ENCODE measurements at regions not wholly inside any gene's neighbourhood (a gene's known extent, or its start where the extent isn't known, plus 50 kb on each side); places are given as distances from the start of the nearest gene placed in this dataset.
A peak's percentile ranks its signal among the peaks of the same experiment; 100 is the strongest.

DNA sequence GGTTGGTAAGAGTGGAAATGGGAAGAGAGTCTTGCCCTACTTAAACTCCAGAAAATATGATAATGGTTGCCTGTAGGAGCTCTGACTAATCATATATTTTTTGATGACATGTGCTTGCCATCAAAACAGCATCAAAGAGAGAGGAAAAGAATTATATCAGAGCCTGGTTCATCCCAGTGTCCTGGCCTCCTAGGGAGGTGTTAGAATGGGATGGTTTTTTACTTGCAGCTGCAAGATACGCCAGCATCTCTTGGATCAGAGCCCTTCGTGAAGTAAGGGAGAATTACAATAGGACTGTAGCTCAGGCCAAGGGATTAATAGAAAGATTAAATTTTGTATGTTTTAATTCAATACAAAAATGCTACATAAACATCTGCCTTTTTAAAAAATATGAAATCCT is 177.6 kb upstream of the HDAC9 start:
- no peak for DNase-seq

GRCh38 chr7:18320422-18320821 is 175.1 kb upstream of the HDAC9 start:
- no peak for DNase-seq

DNA sequence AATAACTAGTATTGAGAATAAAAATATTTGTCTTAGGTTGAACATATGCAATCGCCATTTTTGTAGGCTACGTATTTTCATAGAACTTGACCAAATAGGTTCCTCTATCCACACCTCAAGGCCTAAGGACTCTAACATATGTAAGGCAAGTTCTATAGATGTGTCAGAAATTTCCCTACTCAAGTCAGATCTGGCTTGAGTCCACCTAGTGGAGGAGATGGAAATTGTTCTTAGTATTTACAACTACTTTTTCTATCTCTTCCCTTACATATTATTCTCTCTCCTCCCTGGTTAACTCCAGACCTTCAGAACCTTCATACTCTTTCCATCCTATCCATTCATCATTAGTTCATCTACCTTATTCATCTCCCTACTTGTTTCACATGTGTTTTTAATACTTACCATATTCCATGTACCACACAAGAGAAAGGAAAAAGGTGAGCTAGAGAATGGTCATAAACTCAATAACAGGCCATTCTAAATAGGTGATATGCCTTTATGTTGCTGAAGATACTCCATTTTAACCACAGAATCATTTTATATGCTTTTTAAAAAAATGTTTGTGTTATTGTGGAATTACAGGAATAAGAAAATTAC is 174.5 kb upstream of the HDAC9 start:
- peak; percentile 43 to 55 for DNase-seq

DNA sequence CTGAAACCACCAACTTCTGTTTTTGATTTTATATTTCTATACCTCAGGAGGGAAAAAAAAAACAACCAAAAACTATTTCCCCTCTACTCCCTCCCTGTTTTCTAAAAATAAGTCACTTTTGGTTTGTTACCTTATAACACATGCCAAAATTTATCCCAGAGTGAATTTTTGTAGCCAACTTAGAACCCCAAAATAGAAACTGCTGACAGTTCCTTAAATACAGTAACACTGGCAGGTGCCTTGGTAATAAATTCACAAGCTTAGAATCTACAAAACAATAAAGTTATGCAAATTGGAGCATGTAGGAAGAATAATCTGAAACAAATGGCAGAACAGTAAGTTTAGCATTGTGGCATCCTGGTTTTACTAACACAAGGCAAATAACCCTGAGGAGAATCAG is 165.0 kb upstream of the HDAC9 start:
- no peak for DNase-seq

DNA sequence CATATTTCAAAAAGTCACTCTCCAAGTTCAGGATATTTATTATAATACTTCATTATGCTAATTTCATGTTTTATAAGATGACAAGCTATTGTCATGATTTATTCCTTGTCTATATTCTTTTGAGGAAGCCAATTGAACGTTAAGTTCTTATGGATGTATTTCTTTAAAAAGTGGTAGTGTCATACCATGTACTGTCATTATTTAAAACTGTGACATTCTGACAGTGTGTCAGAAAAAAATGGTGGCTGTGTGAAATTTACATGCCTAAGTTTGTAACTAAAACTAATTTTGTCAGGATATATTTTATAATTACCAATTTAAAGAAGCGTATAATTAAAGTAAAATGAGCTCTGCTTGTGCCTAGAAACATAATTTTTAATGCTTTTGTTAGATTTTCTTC is 158.9 kb upstream of the HDAC9 start:
- peak in 1 of 2 donors; percentile 54 for DNase-seq

DNA sequence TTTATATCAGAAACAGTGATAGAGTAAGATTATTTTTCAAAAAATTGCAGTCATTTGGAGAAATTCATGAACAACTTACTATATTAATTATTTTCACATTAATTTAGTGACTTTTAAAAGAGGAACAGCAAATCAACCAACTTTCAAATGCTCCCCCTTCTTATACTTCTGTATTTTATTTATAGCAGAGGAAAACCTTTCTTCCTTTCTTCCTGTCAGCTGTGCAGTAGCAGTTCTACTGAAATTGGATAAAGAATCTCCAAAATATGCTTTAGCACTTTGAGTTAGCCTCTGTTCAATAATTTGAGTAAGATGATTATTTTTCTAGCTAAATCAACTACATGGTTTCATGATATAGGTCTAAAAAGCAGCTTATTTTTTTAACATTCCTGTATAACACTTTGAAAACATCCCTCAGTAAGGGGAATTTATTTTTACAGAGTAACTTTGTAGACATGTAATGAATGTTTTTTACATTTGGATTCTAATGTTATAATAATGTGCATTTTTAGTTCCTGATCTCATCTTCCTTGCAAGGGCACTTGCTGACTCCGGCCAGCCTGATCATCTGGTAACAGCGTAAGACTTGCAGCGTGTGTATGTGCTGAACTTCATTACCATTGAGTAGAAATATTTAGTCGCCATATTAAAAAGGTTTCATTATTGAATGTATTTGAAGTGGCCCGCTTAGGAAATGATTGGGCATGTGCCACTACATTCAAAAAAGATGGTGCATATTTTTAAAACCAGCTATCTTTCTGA is 158.3 kb upstream of the HDAC9 start:
- peak; percentile 74 to 83 for DNase-seq

DNA sequence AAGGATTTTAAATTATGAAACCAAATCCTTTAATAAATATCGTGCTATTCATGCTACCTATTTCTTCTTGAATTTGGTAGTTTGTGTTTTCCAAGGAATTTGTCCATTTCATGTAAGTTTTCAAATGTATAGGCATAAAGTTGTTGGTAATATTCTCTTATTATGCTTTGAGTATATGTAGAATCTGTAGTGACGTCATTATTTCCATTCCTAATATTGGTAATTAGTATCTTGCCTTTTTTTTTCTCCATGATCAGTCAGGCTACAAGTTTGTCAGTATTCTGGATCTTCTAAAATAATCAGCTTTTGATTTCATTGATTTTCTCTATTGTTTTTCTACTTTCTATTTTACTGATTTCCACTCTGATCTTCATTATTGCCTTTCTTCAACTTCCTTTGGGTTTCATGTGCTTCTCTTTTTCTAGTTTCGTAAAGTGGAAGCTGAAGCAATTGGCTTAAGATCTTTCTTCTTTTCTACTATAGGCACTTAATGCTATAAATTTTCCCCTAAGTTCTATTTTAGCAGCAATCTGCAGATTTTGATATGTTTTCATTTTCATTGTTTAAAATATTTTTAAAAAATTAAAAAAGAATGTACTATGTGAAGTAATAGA is 156.5 kb upstream of the HDAC9 start:
- DNase-seq, result peak; percentile 17 to 65

- no peak for DNase-seq
Observed at GRCh38 chr7:18341756-18342155, 153.8 kb upstream of the HDAC9 start.

DNA sequence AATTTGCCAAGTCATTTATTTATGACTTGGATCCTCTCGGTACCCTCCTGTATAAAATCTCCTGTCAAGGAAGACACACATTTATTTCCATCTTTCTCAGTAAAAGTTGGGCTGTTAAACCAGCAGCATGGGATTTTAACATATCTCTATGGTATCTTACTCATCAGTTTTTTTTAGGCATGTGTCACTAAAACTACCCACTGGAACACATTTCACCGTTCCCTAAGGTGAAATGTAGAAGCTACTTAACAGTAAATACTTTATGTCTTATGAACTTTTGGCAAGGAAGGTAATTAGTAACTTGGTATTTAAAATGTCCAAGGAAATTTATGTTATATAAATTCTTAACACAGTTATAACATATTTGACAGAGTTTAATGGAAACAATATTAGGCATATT is 152.5 kb upstream of the HDAC9 start:
- DNase-seq, result no peak

- no peak for DNase-seq
Observed at GRCh38 chr7:18344536-18344935, 151.0 kb upstream of the HDAC9 start.

- peak; percentile 38 to 42 for DNase-seq
Observed at GRCh38 chr7:18345641-18346234, 149.8 kb upstream of the HDAC9 start.

DNA sequence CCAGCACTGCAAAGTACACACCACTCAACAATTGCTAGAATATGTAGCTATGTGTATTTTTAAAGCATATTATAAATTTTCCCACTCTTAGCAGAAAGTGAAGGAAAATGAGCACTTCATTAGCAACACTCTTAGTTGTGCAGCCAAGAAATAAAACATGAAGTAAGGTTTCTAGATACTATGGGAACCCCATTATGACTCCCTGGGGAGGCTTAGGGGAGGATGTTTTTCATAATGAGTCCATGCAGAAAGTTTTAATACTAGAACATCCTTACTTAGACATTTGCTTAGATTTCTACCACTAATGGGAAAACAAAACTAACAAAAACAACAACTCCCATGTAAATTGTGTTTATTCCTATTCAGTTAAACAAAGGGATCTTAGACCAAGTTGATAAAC is 148.4 kb upstream of the HDAC9 start:
- DNase-seq, result no peak

GRCh38 chr7:18350678-18351077 is 144.9 kb upstream of the HDAC9 start:
- no peak for DNase-seq

DNA sequence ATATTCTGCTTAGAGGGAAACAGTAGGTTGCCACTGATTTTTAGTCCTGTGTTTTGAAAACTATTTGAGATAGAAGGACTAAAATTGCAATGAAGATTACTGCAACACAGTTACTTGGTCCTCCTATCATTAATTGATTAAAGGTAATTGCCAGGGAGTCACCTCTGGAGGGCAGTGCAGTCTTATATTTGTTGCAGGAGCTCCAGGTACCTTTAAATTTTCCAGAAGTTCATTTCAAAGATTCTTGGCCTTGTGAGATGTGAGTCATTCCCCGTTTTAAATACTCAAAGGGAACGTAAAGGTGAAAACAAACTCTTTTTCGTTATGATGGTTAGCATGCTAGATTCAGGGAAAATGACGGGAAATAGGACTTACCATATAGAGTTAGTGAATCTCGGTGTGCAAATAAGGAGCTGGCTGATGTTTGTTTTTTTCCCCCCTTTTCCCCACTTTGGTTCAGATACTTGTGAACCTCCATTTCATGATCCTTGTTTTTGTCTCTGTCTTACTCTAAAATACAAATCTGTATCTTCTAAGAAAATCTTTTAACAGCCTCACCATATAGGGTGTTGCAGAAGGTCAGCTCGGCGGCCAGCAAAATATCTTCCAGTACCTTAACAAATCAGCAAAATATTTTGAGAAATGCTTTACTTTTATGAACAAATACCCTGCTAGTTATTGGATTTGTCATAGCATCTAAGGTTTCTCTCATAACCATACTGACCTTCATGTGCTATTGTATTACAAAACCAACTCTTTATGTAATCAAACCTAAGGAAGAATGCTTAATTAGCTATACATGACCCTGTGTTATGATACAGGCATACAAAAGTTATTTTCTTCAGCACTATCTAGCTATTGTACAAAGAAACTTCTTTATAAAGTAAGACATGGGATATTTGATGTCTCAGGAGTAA is 143.0 kb upstream of the HDAC9 start:
- DNase-seq, result peak; percentile 42 to 46

GRCh38 chr7:18353339-18353738 is 142.2 kb upstream of the HDAC9 start:
- DNase-seq, result no peak

DNA sequence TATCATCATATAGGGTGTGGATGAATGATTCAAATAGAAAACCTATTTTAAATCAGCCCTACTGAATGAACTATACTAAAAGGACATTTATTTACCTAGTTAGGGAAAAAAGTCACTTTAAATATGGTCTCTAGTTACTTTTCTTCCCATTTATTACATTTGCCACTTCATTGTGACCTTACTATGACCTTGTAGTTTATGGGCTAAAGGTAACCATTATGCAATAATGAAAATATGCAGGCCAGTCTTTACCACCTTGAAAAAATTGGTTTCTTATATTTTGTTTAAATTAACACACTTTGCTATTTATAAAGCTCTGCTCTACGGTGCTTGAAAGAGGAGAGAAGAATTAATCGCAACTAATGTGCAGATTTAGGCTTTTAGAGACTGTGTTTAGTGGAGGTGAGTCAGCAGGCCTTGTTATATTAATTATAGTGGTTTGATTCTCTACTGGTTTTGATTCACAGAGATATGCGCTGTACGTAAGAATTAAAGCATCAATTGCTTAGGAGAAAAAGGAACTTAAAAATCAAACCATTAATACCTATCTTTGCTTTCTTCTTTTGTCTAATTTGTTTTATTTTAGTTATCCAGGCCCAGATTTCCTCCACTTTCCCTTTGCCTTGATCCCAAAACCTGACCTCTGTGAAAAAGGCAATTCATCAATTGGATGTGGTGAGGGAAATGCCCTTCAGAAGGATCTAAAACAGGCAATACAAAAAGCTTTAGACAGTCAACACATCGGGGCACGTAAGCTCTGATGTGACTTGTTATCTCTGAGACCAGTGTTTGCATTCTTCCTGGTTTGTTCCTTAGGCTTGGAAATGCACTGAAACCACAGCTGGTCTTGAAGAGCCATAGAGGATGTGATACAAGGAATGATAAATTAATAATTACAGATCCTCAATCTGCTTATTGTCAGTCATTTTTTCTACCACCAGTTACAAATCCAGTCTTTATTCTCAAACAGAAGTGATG is 141.2 kb upstream of the HDAC9 start:
- DNase-seq, result no peak

GRCh38 chr7:18356191-18356645 is 139.3 kb upstream of the HDAC9 start:
- DNase-seq, result peak; percentile 34 to 68

GRCh38 chr7:18357691-18358090 is 137.9 kb upstream of the HDAC9 start:
- peak in 1 of 2 donors; percentile 9 for DNase-seq

GRCh38 chr7:18361756-18362155 is 133.8 kb upstream of the HDAC9 start:
- DNase-seq, result no peak

DNA sequence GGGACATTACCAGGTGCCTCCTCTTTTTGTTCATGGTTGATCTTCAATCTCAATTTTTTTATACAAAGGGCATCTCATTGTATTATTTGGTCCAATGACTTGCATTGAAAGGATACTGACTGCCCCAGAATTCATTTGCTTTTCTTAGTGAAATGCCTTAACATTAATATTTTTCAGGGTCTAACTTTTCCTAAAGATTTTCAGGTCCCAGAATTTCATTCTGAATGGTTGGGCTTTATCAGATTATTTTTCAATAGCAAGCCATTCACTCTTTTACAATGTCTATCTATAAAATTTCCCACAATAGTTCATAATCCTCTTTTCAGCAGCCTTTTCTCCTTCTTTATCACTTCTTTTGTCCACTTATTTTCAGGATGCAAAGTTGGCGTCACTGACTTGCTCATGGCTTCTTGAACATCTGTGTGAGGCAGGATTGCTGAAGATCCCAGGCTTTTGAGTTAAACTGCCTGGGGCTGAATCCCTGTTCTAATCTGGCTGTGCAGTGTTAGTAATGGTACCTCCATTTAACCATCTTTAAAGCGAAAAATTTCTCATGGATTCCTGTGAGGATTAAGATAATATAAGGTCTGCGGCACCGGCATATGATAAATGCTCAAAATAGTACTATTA is 131.7 kb upstream of the HDAC9 start:
- DNase-seq, result no peak

DNA sequence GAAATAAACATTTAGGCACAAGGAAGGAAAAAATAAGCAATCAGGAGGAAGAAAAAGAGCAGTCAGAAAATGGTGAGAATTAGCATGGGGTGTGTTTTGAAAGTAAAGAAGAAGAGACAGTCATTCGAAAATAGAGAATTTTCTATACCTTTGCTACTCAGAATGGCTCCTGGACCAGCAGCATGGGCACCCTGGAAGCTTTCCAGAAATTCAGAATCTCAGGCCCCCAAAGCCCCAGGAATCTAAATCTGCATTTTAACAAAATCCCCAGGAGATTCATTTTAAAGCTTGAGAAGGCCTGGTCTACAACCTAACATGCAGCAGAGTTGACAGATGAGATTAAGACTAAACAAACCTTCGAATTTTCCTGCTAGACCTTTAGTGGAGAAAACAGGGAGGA is 131.2 kb upstream of the HDAC9 start:
- DNase-seq, result no peak

Measured in inflammatory macrophage (primary cell).